H1 (cell line): ENCODE measurements at regions not wholly inside any gene's neighbourhood (a gene's known extent, or its start where the extent isn't known, plus 50 kb on each side); places are given as distances from the start of the nearest gene placed in this dataset.

Source experiments
- ASH2L ChIP-seq: fragments of 200-600, 300-600 bp; sonication (generic); IDR thresholded peaks from one replicate; pipeline ENCODE4 v1.7.1; 2017; ENCODE audit warnings: low read length
- CHD7 ChIP-seq: fragments of 300-600 bp; sonication (generic); IDR thresholded peaks from 2 replicates; pipeline ENCODE4 v1.7.1; 2012; ENCODE audit warnings: low read length, moderate library complexity, mild to moderate bottlenecking, inconsistent platforms; ENCODE audit not compliant: insufficient replicate concordance
- JUND ChIP-seq: IDR thresholded peaks from 2 replicates; pipeline ENCODE4 v1.6.1; 2011; ENCODE audit warnings: mild to moderate bottlenecking, improper control_type of control experiment, low read length
- MAX ChIP-seq: IDR thresholded peaks from 2 replicates; pipeline ENCODE4 v1.6.1; 2012; ENCODE audit warnings: inconsistent platforms
- PHF8 ChIP-seq: fragments of 200-600 bp; sonication (generic); conservative IDR thresholded peaks from 2 replicates; pipeline ENCODE4 v1.7.1; 2012; ENCODE audit warnings: low read depth, mild to moderate bottlenecking, inconsistent platforms, low read length, moderate library complexity
- RNF2 ChIP-seq: fragments of 200-900, 300-1000 bp; sonication (generic); IDR thresholded peaks from 2 replicates; pipeline ENCODE4 v1.7.1; 2016; ENCODE audit warnings: borderline replicate concordance, low read depth, mild to moderate bottlenecking, antibody characterized with exemption, low read length; ENCODE audit not compliant: poor library complexity, severe bottlenecking; ENCODE audit errors: missing control alignments
- RXRA ChIP-seq: IDR thresholded peaks from 2 replicates; pipeline ENCODE4 v1.6.1; 2011; ENCODE audit warnings: low read depth, mild to moderate bottlenecking, low read length, moderate library complexity; ENCODE audit not compliant: insufficient read depth
- SP1 ChIP-seq: IDR thresholded peaks from 2 replicates; pipeline ENCODE4 v1.6.1; 2011; ENCODE audit warnings: low read depth, low read length
- SP4 ChIP-seq: IDR thresholded peaks from 2 replicates; pipeline ENCODE4 v1.6.1; 2012; ENCODE audit warnings: low read length, inconsistent platforms
- SRF ChIP-seq: IDR thresholded peaks from 2 replicates; pipeline ENCODE4 v1.6.1; 2011; ENCODE audit warnings: mild to moderate bottlenecking, low read depth, low read length, moderate library complexity
- SUZ12 ChIP-seq: fragments of 200-600 bp; sonication (generic); IDR thresholded peaks from 2 replicates; pipeline ENCODE4 v1.6.1; 2012; ENCODE audit warnings: mild to moderate bottlenecking, inconsistent platforms, low read length, moderate library complexity, mixed read lengths
- YY1 ChIP-seq: IDR thresholded peaks from 2 replicates; pipeline ENCODE4 v1.6.1; 2011; ENCODE audit warnings: low read depth, mild to moderate bottlenecking, low read length

- TF ChIP-seq CHD7, result no peak
- TF ChIP-seq SUZ12, result no peak
- TF ChIP-seq ASH2L, result no peak
- TF ChIP-seq RXRA, result no peak
- no peak for TF ChIP-seq SRF
- TF ChIP-seq YY1, result no peak
- TF ChIP-seq RNF2, result no peak
- no peak for TF ChIP-seq MAX
- no peak for TF ChIP-seq JUND
- no peak for TF ChIP-seq SP1
- TF ChIP-seq PHF8, result no peak
- TF ChIP-seq SP4, result no peak
- TF ChIP-seq, all 59 proteins: peak for 0
Observed at GRCh38 chr10:71067098-71067740, 145.2 kb upstream of the UNC5B start (continued).
